ENCODE measurements at regions not wholly inside any gene's neighbourhood (a gene's known extent, or its start where the extent isn't known, plus 50 kb on each side); places are given as distances from the start of the nearest gene placed in this dataset.

GRCh38 chr13:58744686-58745085 lies 1113.1 kb downstream of the PCDH17 start:
- Mint-ChIP-seq H3K27ac (ENCODE audit: unreplicated experiment) (no peak overlapping the region), H3K27me3 (ENCODE audit: low read depth) (no peaks in the 10 kb centered on the region), H3K9me3 (ENCODE audit: low read depth) (no peaks in the 10 kb centered on the region), H3K36me3 (ENCODE audit: low read depth) (no peaks in the 10 kb centered on the region), H3K4me1 (ENCODE audit: low read depth) (no peaks in the 10 kb centered on the region), H3K4me3 (ENCODE audit: unreplicated experiment) (no peak overlapping the region)
- no peak for TF ChIP-seq CTCF (IDR thresholded peaks at IDR 0.05)
- DNase-seq (ENCODE audit: low spot score), result no peak

- no peak for DNase-seq (ENCODE audit: low spot score)
- no peaks in the 10 kb centered on the region for H3K36me3 Mint-ChIP-seq (ENCODE audit: low read depth)
- H3K4me3 Mint-ChIP-seq (ENCODE audit: unreplicated experiment), result no peak overlapping the region
- H3K4me1 Mint-ChIP-seq (ENCODE audit: low read depth), result peaks cover 21% of the 10 kb centered on the region
- TF ChIP-seq CTCF (IDR thresholded peaks at IDR 0.05), result no peak
- H3K27me3 Mint-ChIP-seq (ENCODE audit: low read depth), result no peaks in the 10 kb centered on the region
- no peak overlapping the region for H3K27ac Mint-ChIP-seq (ENCODE audit: unreplicated experiment)
- H3K9me3 Mint-ChIP-seq (ENCODE audit: low read depth), result no peaks in the 10 kb centered on the region
Measured at GRCh38 chr13:58767566-58767965, 1136.0 kb downstream of the PCDH17 start.

GRCh38 chr13:58773280-58773859 lies 1141.8 kb downstream of the PCDH17 start:
- no peaks in the 10 kb centered on the region for H3K27me3 Mint-ChIP-seq (ENCODE audit: low read depth)
- H3K9me3 Mint-ChIP-seq (ENCODE audit: low read depth), result no peaks in the 10 kb centered on the region
- peak; percentile 63 for DNase-seq (ENCODE audit: low spot score)
- H3K36me3 Mint-ChIP-seq (ENCODE audit: low read depth), result no peaks in the 10 kb centered on the region
- no peak overlapping the region for H3K27ac Mint-ChIP-seq (ENCODE audit: unreplicated experiment)
- TF ChIP-seq CTCF (IDR thresholded peaks at IDR 0.05), result no peak
- H3K4me1 Mint-ChIP-seq (ENCODE audit: low read depth), result peaks cover 10% of the 10 kb centered on the region
- no peak overlapping the region for H3K4me3 Mint-ChIP-seq (ENCODE audit: unreplicated experiment)

GRCh38 chr13:58782736-58783135 lies 1151.2 kb downstream of the PCDH17 start:
- DNase-seq (ENCODE audit: low spot score), result no peak
- peaks cover 6% of the 10 kb centered on the region for H3K9me3 Mint-ChIP-seq (ENCODE audit: low read depth)
- no peaks in the 10 kb centered on the region for H3K36me3 Mint-ChIP-seq (ENCODE audit: low read depth)
- no peaks in the 10 kb centered on the region for H3K4me1 Mint-ChIP-seq (ENCODE audit: low read depth)
- H3K27ac Mint-ChIP-seq (ENCODE audit: unreplicated experiment), result no peak overlapping the region
- no peak for TF ChIP-seq CTCF (IDR thresholded peaks at IDR 0.05)
- H3K4me3 Mint-ChIP-seq (ENCODE audit: unreplicated experiment), result no peak overlapping the region
- H3K27me3 Mint-ChIP-seq (ENCODE audit: low read depth), result no peaks in the 10 kb centered on the region

- no peak for DNase-seq (ENCODE audit: low spot score)
- TF ChIP-seq CTCF (IDR thresholded peaks at IDR 0.05), result no peak
- Mint-ChIP-seq H3K4me1 (ENCODE audit: low read depth) (peaks cover 4% of the 10 kb centered on the region), H3K9me3 (ENCODE audit: low read depth) (no peaks in the 10 kb centered on the region), H3K36me3 (ENCODE audit: low read depth) (no peaks in the 10 kb centered on the region), H3K4me3 (ENCODE audit: unreplicated experiment) (no peak overlapping the region), H3K27ac (ENCODE audit: unreplicated experiment) (no peak overlapping the region), H3K27me3 (ENCODE audit: low read depth) (no peaks in the 10 kb centered on the region)
Measured at GRCh38 chr13:58792854-58793253, 1161.3 kb downstream of the PCDH17 start.
